ENCODE measurements at regions not wholly inside any gene's neighbourhood (a gene's known extent, or its start where the extent isn't known, plus 50 kb on each side); places are given as distances from the start of the nearest gene placed in this dataset.
A peak's percentile ranks its signal among the peaks of the same experiment; 100 is the strongest.

DNA sequence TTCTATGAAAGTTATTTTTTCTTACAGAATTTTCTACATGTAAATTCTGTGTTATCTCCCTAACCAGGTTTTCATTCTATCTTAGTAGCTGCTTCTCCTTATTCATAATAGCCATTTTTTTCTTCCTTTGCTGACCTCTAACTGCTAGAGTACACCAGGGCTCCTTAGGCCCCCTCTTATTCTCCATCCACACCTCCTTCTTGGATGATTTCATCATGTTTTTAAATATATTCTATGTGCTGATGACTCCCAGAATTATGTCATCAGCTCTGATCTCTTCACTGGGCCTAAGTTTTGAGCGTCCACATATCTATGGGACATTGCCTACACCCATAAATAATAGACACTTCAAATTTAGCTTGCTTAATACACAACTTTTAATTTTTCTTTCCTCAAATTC, 721.5 kb downstream of the SLC16A7 start:
- no peaks in the 10 kb centered on the region for H3K36me3 ChIP-seq (ENCODE audit: control insufficient read depth, insufficient read depth, low read length)
- no peak overlapping the region for H3K4me3 ChIP-seq (ENCODE audit: low read depth, low read length)
- no peaks in the 10 kb centered on the region for H3K27me3 ChIP-seq (ENCODE audit: control insufficient read depth, insufficient read depth, low read length)
- no peak for DNase-seq (ENCODE audit: low read depth)
- TF ChIP-seq, protein P1, sequence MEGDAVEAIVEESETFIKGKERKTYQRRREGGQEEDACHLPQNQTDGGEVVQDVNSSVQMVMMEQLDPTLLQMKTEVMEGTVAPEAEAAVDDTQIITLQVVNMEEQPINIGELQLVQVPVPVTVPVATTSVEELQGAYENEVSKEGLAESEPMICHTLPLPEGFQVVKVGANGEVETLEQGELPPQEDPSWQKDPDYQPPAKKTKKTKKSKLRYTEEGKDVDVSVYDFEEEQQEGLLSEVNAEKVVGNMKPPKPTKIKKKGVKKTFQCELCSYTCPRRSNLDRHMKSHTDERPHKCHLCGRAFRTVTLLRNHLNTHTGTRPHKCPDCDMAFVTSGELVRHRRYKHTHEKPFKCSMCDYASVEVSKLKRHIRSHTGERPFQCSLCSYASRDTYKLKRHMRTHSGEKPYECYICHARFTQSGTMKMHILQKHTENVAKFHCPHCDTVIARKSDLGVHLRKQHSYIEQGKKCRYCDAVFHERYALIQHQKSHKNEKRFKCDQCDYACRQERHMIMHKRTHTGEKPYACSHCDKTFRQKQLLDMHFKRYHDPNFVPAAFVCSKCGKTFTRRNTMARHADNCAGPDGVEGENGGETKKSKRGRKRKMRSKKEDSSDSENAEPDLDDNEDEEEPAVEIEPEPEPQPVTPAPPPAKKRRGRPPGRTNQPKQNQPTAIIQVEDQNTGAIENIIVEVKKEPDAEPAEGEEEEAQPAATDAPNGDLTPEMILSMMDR (IDR thresholded peaks at IDR 0.05; ENCODE audit: insufficient read depth, low read length, poor library complexity, severe bottlenecking): no peak

DNA sequence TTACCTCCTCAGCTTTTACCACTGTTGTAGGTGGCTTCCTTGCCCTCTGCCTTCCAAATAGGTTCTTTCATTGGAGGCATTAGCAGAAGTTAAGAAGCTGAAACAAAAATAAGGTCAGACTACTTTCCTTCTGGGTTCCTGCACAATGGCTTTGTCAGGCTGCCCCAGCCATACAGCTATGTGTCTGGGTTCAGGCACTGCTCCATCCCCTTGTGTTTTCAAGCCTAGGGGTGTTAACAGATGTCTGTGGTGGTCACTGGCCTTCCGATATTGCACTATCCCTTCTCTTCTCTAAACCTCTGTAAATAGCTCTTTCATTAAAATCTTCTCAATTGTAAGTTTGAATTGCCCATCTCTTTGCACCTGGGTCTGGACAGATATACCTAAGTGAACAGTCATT, 728.9 kb downstream of the SLC16A7 start:
- Histone ChIP-seq H3K4me3 (ENCODE audit: low read depth, low read length) (no peak overlapping the region), H3K36me3 (ENCODE audit: control insufficient read depth, insufficient read depth, low read length) (no peaks in the 10 kb centered on the region), H3K27me3 (ENCODE audit: control insufficient read depth, insufficient read depth, low read length) (no peaks in the 10 kb centered on the region)
- TF ChIP-seq, protein P1 (IDR thresholded peaks at IDR 0.05; ENCODE audit: insufficient read depth, low read length, poor library complexity, severe bottlenecking): no peak
- DNase-seq (ENCODE audit: low read depth): no peak

DNA sequence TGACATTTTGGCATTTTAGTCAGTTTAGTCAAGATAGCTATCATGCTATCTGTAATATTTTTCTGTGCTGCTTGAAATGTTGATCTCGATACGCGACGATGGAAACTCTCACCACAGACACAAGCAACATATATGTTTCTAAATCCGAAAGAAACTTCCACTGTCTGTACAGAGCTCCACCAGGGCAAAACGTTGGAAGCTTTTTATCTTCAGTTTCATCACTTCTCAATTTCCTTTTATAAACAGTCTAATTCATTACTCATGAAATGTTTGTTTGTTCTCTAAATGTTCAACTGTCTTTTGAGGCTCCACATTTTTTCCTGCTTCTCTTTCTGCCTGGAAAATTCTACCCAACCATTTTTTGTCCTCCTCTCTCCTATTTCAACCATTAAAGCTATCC, 737.6 kb downstream of the SLC16A7 start:
- Histone ChIP-seq H3K4me3 (ENCODE audit: low read depth, low read length) (no peak overlapping the region), H3K27me3 (ENCODE audit: control insufficient read depth, insufficient read depth, low read length) (no peaks in the 10 kb centered on the region), H3K36me3 (ENCODE audit: control insufficient read depth, insufficient read depth, low read length) (no peaks in the 10 kb centered on the region)
- TF ChIP-seq, protein P1 (IDR thresholded peaks at IDR 0.05; ENCODE audit: insufficient read depth, low read length, poor library complexity, severe bottlenecking): no peak
- no peak for DNase-seq (ENCODE audit: low read depth)

DNA sequence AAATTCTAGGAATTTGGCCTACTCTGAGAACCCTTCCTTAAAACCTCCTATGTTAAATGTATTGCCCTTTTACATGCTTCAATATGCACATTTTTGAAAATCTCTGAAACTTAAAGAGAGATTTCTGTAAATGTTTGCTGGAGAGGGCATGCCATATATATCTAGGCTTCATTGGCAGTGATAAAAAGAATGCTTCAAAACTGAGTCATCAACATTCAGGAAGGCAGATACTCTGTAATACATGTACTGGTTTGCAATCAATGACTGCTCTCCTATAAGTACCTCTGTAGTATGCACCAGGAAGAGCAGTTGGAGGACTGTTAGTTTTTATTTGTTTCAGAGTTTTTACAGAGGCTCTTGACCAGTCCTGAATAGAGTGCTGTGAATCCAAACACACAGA, 739.9 kb downstream of the SLC16A7 start:
- DNase-seq (ENCODE audit: low read depth): peak; percentile 14
- H3K4me3 ChIP-seq (ENCODE audit: low read depth, low read length): no peak overlapping the region
- no peaks in the 10 kb centered on the region for H3K36me3 ChIP-seq (ENCODE audit: control insufficient read depth, insufficient read depth, low read length)
- TF ChIP-seq, protein P1 (IDR thresholded peaks at IDR 0.05; ENCODE audit: insufficient read depth, low read length, poor library complexity, severe bottlenecking): no peak
- no peaks in the 10 kb centered on the region for H3K27me3 ChIP-seq (ENCODE audit: control insufficient read depth, insufficient read depth, low read length)

DNA sequence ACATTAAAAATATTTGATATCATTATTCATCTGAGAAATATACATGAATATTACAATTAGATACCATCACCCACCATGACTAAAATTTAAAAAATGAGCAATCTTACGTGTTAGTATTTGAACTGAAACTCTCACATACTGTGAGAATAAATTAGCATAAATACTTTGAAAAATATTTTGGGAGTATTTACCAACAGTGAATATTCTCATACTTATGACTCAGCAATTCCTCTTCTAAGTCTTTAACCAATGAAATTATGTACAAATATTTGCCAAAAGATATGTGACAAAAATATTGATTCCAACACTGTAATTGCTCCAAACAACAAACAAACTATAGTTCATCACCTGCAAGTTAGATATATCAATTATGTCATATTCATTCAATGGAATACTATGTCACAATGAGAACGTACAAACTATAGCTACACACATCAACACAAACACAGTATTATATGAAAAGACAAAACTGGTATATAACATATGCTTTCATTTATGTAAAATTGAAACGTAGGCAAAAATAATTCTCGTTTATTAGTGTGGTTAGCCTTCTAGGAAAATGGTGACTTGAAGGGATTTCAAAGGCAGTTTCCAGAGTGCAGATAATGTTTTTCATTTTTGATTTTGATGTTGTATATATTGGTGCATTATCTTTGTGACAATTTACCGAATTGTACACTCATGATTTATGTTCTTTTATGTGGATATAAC, 742.2 kb downstream of the SLC16A7 start:
- DNase-seq (ENCODE audit: low read depth): no peak
- TF ChIP-seq, protein P1 (IDR thresholded peaks at IDR 0.05; ENCODE audit: insufficient read depth, low read length, poor library complexity, severe bottlenecking): no peak
- Histone ChIP-seq H3K27me3 (ENCODE audit: control insufficient read depth, insufficient read depth, low read length) (no peaks in the 10 kb centered on the region), H3K4me3 (ENCODE audit: low read depth, low read length) (no peak overlapping the region), H3K36me3 (ENCODE audit: control insufficient read depth, insufficient read depth, low read length) (no peaks in the 10 kb centered on the region)

DNA sequence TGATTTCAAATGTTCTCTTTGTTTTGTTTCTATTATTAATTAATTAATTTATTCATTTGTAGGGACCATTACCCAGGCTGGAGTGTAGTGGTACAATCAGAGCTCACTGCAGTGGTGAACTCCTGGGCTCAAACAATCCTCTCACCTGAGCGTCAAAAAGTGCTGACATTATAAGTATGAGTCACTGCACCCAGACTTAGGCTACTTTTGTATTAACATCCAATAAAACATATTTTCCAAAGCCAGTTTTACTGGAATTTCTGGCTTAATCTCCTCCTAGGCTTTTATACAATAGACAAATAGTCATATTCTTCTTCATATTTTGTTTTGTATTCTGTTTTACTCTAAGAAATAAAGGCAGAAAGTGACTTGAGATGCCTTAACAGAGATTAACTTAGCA, 749.6 kb downstream of the SLC16A7 start:
- Histone ChIP-seq H3K4me3 (ENCODE audit: low read depth, low read length) (no peak overlapping the region), H3K27me3 (ENCODE audit: control insufficient read depth, insufficient read depth, low read length) (no peaks in the 10 kb centered on the region), H3K36me3 (ENCODE audit: control insufficient read depth, insufficient read depth, low read length) (no peaks in the 10 kb centered on the region)
- TF ChIP-seq, protein P1 (IDR thresholded peaks at IDR 0.05; ENCODE audit: insufficient read depth, low read length, poor library complexity, severe bottlenecking): no peak
- DNase-seq (ENCODE audit: low read depth): no peak

All from kidney epithelial cell (primary cell).